Suprapubic skin (tissue), 3 donors: ENCODE measurements at regions not wholly inside any gene's neighbourhood (a gene's known extent, or its start where the extent isn't known, plus 50 kb on each side); places are given as distances from the start of the nearest gene placed in this dataset.

Source experiments
- EP300 ChIP-seq: sonication (generic); formaldehyde crosslinking; IDR thresholded peaks from one replicate; pipeline ENCODE4 v1.6.1; 2017; ENCODE audit warnings: antibody characterized with exemption
- TF ChIP-seq, protein P1 (sequence below), 2 donors: fragments of 200-600 bp in 1 of 2; fragments of 450-650 bp in 1 of 2; sonication (generic) in 1 of 2; IDR thresholded peaks; one replicate each; pipeline ENCODE4 v1.5.1; 2016 to 2019; ENCODE audit warnings: antibody characterized with exemption in 2 of 2, mild to moderate bottlenecking in 1 of 2, moderate library complexity in 1 of 2

DNA sequence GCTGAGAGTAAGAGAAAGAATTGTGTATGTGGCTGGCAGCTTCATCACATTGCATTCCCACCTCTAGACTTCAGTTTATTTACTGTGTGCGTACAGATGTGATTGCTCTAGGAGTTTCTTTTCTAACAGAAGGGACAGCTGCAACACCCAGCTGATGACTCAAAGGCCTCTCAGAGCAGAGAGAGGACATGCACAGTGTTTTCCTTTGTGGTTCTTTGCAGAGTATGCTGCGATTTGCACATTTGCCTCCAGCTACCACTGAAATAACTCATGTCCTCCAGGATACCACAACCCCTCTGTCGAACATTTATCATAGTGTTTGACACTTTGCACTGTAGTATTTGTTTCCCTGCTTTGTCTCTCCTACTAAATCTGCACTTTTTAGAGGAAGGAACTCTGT, 294.1 kb downstream of the STIM2 start:
- no peak for TF ChIP-seq EP300
- TF ChIP-seq, protein P1, sequence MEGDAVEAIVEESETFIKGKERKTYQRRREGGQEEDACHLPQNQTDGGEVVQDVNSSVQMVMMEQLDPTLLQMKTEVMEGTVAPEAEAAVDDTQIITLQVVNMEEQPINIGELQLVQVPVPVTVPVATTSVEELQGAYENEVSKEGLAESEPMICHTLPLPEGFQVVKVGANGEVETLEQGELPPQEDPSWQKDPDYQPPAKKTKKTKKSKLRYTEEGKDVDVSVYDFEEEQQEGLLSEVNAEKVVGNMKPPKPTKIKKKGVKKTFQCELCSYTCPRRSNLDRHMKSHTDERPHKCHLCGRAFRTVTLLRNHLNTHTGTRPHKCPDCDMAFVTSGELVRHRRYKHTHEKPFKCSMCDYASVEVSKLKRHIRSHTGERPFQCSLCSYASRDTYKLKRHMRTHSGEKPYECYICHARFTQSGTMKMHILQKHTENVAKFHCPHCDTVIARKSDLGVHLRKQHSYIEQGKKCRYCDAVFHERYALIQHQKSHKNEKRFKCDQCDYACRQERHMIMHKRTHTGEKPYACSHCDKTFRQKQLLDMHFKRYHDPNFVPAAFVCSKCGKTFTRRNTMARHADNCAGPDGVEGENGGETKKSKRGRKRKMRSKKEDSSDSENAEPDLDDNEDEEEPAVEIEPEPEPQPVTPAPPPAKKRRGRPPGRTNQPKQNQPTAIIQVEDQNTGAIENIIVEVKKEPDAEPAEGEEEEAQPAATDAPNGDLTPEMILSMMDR (IDR thresholded peaks at IDR 0.05), result no peak
